ENCODE measurements at regions not wholly inside any gene's neighbourhood (a gene's known extent, or its start where the extent isn't known, plus 50 kb on each side); places are given as distances from the start of the nearest gene placed in this dataset.

DNA sequence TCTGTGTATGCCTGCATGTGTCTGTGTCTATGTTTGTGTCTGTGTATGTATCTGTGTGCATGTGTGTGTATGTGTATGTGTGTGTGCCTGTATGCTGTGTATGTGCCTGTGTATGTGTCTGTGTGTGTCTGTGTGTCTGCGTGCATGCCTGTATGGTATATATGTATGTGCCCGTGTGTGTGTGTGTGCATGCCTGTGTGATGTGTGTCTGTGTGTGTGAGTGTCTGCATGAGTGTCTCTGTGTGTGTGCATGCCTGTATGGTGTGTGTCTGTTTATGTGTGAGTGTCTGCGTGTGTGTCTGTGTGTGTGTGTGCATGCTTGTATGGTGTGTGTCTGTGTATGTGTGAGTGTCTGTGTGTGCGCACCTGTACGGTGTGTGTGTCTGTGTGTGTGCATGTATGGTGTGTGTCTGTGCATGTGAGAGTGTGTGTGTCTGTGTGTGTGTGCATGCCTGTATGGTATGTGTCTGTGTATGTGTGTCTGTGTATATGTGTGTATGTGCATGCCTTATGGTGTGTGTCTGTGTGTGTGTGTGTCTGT lies 137.1 kb upstream of the IRX2 start:
- Histone ChIP-seq H3K4me1 (no peaks in the 10 kb centered on the region), H3K36me3 (no peaks in the 10 kb centered on the region), H3K27ac (no peak overlapping the region), H3K9me3 (no peaks in the 10 kb centered on the region), H3K4me3 (no peak overlapping the region), H3K27me3 (no peaks in the 10 kb centered on the region)
- ATAC-seq (no peak), DNase-seq (no peak), FAIRE-seq (no peak)
- 75 to 82% methylated on average over 5 of the region's 5 CpGs for WGBS, 2 donors
- TF ChIP-seq, protein P1, sequence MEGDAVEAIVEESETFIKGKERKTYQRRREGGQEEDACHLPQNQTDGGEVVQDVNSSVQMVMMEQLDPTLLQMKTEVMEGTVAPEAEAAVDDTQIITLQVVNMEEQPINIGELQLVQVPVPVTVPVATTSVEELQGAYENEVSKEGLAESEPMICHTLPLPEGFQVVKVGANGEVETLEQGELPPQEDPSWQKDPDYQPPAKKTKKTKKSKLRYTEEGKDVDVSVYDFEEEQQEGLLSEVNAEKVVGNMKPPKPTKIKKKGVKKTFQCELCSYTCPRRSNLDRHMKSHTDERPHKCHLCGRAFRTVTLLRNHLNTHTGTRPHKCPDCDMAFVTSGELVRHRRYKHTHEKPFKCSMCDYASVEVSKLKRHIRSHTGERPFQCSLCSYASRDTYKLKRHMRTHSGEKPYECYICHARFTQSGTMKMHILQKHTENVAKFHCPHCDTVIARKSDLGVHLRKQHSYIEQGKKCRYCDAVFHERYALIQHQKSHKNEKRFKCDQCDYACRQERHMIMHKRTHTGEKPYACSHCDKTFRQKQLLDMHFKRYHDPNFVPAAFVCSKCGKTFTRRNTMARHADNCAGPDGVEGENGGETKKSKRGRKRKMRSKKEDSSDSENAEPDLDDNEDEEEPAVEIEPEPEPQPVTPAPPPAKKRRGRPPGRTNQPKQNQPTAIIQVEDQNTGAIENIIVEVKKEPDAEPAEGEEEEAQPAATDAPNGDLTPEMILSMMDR (IDR thresholded peaks at IDR 0.05), result no peak
- intact Hi-C loops (cut with DNase I), result no loop called here

DNA sequence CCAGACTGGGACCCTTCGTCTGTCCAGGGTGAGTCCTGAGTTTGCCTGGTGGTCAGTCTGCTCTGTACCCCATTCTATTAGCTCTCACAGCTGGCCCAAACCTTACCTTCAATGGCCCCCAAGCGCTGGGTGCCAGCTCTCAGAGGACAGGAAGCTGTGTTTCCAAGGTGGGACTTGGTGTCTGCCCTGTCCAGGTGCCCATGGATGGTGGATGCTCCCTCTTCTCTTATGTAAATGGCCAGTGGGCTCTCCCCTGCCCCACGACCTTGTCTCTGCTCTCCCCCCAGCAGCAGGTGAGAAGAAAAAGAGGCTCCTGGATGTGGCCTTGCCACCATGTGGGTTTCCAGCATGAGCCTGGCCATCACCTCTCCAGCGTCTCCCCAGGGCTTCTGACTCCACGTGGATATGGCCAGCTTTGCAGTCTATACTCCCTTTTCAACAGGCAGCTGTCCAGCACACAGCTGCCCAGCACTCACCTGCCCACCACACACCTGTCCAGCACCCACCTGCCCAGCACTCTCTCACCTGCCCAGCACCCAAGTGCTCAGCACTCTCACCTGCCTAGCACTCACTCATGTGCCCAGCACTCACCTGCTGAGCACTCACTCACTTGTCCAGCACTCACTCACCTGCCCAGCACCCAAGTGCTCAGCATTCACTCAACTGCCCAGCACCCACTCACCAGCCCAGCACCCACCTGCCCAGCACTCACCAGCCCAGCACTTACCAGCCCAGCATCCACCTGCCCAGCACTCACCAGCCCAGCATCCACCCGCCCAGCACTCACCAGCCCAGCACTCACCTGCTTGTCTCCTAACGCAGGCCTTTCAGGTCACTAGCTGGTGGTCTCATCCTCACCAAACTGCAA lies 136.2 kb upstream of the IRX2 start:
- no peak for ATAC-seq
- no peaks in the 10 kb centered on the region for H3K27me3 ChIP-seq
- no peaks in the 10 kb centered on the region for H3K36me3 ChIP-seq
- H3K27ac ChIP-seq, result no peak overlapping the region
- no peaks in the 10 kb centered on the region for H3K4me1 ChIP-seq
- FAIRE-seq, result no peak
- no peaks in the 10 kb centered on the region for H3K9me3 ChIP-seq
- no peak for DNase-seq
- 49 to 60% methylated on average over 7 of the region's 7 CpGs for WGBS, 2 donors
- intact Hi-C loops (cut with DNase I), result no loop called here
- TF ChIP-seq, protein P1 (IDR thresholded peaks at IDR 0.05), result no peak
- H3K4me3 ChIP-seq, result no peak overlapping the region

DNA sequence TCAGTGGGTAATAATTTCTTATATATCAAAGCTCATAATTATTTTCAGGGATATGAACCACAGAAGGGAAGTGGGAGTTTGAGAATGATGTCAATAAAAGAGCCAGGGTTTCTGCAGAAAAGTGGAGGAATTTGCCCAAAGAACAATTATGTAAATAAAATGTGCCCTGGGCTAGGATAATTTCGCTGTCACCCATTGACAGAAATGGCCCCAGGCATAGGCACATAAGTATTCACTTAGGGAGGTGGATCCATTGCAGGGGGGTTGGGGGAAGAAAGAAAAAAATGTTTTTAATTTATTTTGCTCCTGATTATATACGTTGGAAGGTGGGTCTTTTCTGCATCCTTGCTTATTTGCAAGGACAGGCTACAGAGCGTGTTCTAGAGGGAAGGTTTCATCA lies 135.1 kb upstream of the IRX2 start:
- no peaks in the 10 kb centered on the region for H3K36me3 ChIP-seq
- H3K4me3 ChIP-seq, result no peak overlapping the region
- intact Hi-C loops (cut with DNase I), result no loop called here
- no peak overlapping the region for H3K27ac ChIP-seq
- 33 to 54% methylated on average over 3 of the region's 3 CpGs for WGBS, 2 donors
- H3K27me3 ChIP-seq, result no peaks in the 10 kb centered on the region
- TF ChIP-seq, protein P1 (IDR thresholded peaks at IDR 0.05), result no peak
- no peak for ATAC-seq
- no peak for FAIRE-seq
- no peaks in the 10 kb centered on the region for H3K4me1 ChIP-seq
- no peaks in the 10 kb centered on the region for H3K9me3 ChIP-seq
- no peak for DNase-seq

DNA sequence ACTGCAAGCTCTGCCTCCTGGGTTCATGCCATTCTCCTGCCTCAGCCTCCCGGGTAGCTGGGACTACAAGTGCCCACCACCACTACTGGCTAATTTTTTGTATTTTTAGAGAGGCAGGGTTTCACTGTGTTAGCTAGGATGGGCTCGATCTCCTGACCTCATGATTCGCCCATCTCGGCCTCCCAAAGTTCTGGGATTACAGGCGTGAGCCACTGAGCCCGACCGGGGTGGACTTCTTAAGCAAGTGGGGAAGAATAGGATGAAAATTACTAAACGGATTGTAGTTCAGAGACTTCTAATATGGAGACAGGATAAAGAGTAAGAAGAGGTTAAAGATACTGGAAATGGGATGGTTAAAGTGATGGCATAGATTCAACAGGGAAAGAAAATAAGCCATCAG lies 132.3 kb upstream of the IRX2 start:
- Histone ChIP-seq H3K27ac (no peak overlapping the region), H3K36me3 (no peaks in the 10 kb centered on the region), H3K4me1 (no peaks in the 10 kb centered on the region), H3K27me3 (no peaks in the 10 kb centered on the region), H3K4me3 (no peak overlapping the region), H3K9me3 (no peaks in the 10 kb centered on the region)
- no peak for FAIRE-seq
- ATAC-seq, result no peak
- no peak for DNase-seq
- intact Hi-C loops (cut with DNase I), result no loop called here
- TF ChIP-seq, protein P1 (IDR thresholded peaks at IDR 0.05), result no peak
- 62 to 77% methylated on average over 8 of the region's 8 CpGs for WGBS, 2 donors

DNA sequence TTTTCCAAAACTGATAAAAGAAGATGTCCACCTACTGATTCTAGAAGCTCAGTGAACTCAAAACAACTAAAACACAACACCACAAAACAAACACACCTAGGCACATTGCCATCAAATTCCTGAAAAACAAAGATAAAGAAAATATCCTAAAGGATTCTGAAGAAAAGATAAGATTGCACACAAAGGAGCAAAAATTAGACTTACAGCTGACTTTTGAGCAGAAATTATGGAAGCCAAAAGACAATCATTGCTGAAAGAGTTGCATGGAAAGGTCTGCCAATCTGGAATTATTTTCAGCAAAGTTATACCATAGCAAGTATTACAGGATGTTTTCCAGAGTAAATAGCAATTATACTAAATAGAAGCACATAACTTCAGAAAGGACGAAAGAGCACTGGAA lies 128.2 kb upstream of the IRX2 start:
- H3K36me3 ChIP-seq, result no peaks in the 10 kb centered on the region
- H3K4me1 ChIP-seq, result no peaks in the 10 kb centered on the region
- H3K27me3 ChIP-seq, result no peaks in the 10 kb centered on the region
- TF ChIP-seq, protein P1 (IDR thresholded peaks at IDR 0.05), result no peak
- no peak for DNase-seq
- ATAC-seq, result no peak
- intact Hi-C loops (cut with DNase I), result no loop called here
- no peak overlapping the region for H3K4me3 ChIP-seq
- WGBS, 2 donors, result 27 to 40% methylated on average over 1 of the region's 1 CpG
- no peak overlapping the region for H3K27ac ChIP-seq
- no peak for FAIRE-seq
- H3K9me3 ChIP-seq, result no peaks in the 10 kb centered on the region

Measured in pancreas (tissue), 10 donors.